ENCODE measurements at regions not wholly inside any gene's neighbourhood (a gene's known extent, or its start where the extent isn't known, plus 50 kb on each side); places are given as distances from the start of the nearest gene placed in this dataset.

DNA sequence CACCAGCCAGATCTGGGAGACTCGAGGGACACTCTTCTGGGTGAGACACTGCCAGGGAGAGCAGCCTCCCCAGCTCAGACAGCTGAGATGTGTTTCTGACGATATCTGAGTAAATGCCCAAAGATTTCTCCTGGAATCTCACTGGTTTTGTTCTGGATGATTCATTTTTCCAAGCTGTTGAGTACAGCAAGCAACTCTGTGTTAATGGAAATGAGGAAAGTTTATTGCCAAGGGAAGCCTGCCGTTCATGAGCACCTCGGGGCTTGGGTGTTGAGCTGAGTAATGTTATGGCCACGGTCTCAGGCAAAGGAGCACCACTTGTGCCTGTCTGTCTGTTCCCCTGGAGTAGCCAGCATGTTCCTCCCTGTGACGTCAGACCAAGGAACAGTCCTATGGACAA, 1132.4 kb downstream of the BRD1 start:
- Histone ChIP-seq H3K27me3 (no peaks in the 10 kb centered on the region), H3K36me3 (no peaks in the 10 kb centered on the region), H3K4me3 (no peak overlapping the region), H3K27ac (no peak overlapping the region), H3K9me3 (no peaks in the 10 kb centered on the region), H3K4me1 (no peaks in the 10 kb centered on the region)
- DNase-seq (ENCODE audit: low spot score), result no peak
- TF ChIP-seq, protein P1, sequence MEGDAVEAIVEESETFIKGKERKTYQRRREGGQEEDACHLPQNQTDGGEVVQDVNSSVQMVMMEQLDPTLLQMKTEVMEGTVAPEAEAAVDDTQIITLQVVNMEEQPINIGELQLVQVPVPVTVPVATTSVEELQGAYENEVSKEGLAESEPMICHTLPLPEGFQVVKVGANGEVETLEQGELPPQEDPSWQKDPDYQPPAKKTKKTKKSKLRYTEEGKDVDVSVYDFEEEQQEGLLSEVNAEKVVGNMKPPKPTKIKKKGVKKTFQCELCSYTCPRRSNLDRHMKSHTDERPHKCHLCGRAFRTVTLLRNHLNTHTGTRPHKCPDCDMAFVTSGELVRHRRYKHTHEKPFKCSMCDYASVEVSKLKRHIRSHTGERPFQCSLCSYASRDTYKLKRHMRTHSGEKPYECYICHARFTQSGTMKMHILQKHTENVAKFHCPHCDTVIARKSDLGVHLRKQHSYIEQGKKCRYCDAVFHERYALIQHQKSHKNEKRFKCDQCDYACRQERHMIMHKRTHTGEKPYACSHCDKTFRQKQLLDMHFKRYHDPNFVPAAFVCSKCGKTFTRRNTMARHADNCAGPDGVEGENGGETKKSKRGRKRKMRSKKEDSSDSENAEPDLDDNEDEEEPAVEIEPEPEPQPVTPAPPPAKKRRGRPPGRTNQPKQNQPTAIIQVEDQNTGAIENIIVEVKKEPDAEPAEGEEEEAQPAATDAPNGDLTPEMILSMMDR (IDR thresholded peaks at IDR 0.05), result no peak

GRCh38 chr22:48694296-48694883, 1133.3 kb downstream of the BRD1 start:
- no peaks in the 10 kb centered on the region for H3K4me1 ChIP-seq
- no peak overlapping the region for H3K4me3 ChIP-seq
- H3K9me3 ChIP-seq, result no peaks in the 10 kb centered on the region
- no peak overlapping the region for H3K27ac ChIP-seq
- no peaks in the 10 kb centered on the region for H3K36me3 ChIP-seq
- DNase-seq (ENCODE audit: low spot score), result no peak
- TF ChIP-seq, protein P1 (IDR thresholded peaks at IDR 0.05), result no peak
- no peaks in the 10 kb centered on the region for H3K27me3 ChIP-seq

- Histone ChIP-seq H3K27ac (no peak overlapping the region), H3K27me3 (no peaks in the 10 kb centered on the region), H3K4me1 (no peaks in the 10 kb centered on the region), H3K9me3 (no peaks in the 10 kb centered on the region), H3K36me3 (no peaks in the 10 kb centered on the region), H3K4me3 (no peak overlapping the region)
- DNase-seq (ENCODE audit: low spot score), result no peak
- TF ChIP-seq, protein P1 (IDR thresholded peaks at IDR 0.05), result no peak
Observed at GRCh38 chr22:48693377-48694135, 1134.1 kb downstream of the BRD1 start.

DNA sequence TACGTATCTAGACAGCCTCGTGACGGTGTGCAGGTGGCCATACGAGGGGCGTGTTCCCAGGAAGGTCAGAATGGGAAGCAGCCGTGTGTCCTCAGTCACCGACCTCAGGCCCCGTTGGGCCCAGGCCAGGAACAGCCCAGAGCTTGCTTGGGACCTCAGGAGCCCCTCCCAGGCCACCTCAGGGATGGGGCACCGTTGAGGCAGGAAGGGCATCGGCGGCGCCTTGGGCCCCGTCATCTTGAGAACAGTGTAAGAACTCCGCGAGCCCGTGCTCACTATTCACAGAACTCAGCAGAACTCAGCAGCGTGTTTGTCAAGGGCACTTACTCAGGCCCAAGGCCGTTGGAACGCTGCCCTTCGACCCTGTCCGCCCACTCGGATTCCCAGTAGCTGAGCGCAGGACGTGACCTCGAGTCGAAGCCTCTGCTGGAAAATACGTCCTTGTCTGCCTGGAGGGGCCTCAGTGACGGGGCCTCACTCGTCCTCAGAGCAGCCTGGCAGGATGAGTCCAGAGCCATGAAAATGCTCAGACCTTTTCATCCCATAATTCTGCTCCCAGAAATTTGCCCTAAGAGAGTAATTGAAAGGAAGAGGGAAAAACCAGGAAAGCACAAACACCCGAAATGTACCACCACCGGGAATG, 1134.8 kb downstream of the BRD1 start:
- no peak overlapping the region for H3K27ac ChIP-seq
- H3K4me1 ChIP-seq, result no peaks in the 10 kb centered on the region
- no peaks in the 10 kb centered on the region for H3K27me3 ChIP-seq
- H3K36me3 ChIP-seq, result no peaks in the 10 kb centered on the region
- no peaks in the 10 kb centered on the region for H3K9me3 ChIP-seq
- TF ChIP-seq, protein P1 (IDR thresholded peaks at IDR 0.05), result no peak
- no peak for DNase-seq (ENCODE audit: low spot score)
- H3K4me3 ChIP-seq, result no peak overlapping the region

GRCh38 chr22:48691431-48691851, 1136.2 kb downstream of the BRD1 start:
- H3K4me3 ChIP-seq, result no peak overlapping the region
- H3K27ac ChIP-seq, result no peak overlapping the region
- H3K4me1 ChIP-seq, result no peaks in the 10 kb centered on the region
- TF ChIP-seq, protein P1 (IDR thresholded peaks at IDR 0.05), result no peak
- DNase-seq (ENCODE audit: low spot score), result no peak
- H3K36me3 ChIP-seq, result no peaks in the 10 kb centered on the region
- no peaks in the 10 kb centered on the region for H3K27me3 ChIP-seq
- no peaks in the 10 kb centered on the region for H3K9me3 ChIP-seq

Data from right atrium auricular region (tissue), 2 donors.